ENCODE measurements at regions not wholly inside any gene's neighbourhood (a gene's known extent, or its start where the extent isn't known, plus 50 kb on each side); places are given as distances from the start of the nearest gene placed in this dataset.

GRCh38 chr12:91994208-91994797 is 151.3 kb downstream of the BTG1 start:
- no peak overlapping the region for H3K4me3 ChIP-seq (ENCODE audit: low read depth, low read length)
- no peaks in the 10 kb centered on the region for H3K36me3 ChIP-seq (ENCODE audit: control insufficient read depth, insufficient read depth, low read length)
- no peak for DNase-seq (ENCODE audit: low read depth)
- TF ChIP-seq CTCF (IDR thresholded peaks at IDR 0.05; ENCODE audit: insufficient read depth, low read length, poor library complexity, severe bottlenecking) = no peak
- no peaks in the 10 kb centered on the region for H3K27me3 ChIP-seq (ENCODE audit: control insufficient read depth, insufficient read depth, low read length)

GRCh38 chr12:91993287-91994017 is 152.2 kb downstream of the BTG1 start:
- no peak for TF ChIP-seq CTCF (IDR thresholded peaks at IDR 0.05; ENCODE audit: insufficient read depth, low read length, poor library complexity, severe bottlenecking)

GRCh38 chr12:91991399-91992187 is 154.1 kb downstream of the BTG1 start:
- no peak overlapping the region for H3K4me3 ChIP-seq (ENCODE audit: low read depth, low read length)
- H3K36me3 ChIP-seq (ENCODE audit: control insufficient read depth, insufficient read depth, low read length) = no peaks in the 10 kb centered on the region
- no peak for DNase-seq (ENCODE audit: low read depth)
- TF ChIP-seq CTCF (IDR thresholded peaks at IDR 0.05; ENCODE audit: insufficient read depth, low read length, poor library complexity, severe bottlenecking) = no peak
- H3K27me3 ChIP-seq (ENCODE audit: control insufficient read depth, insufficient read depth, low read length) = no peaks in the 10 kb centered on the region

More at GRCh38 chr12:91993287-91994017, 152.2 kb downstream of the BTG1 start:
- H3K4me3 ChIP-seq (ENCODE audit: low read depth, low read length) = no peak overlapping the region
- no peaks in the 10 kb centered on the region for H3K36me3 ChIP-seq (ENCODE audit: control insufficient read depth, insufficient read depth, low read length)
- DNase-seq (ENCODE audit: low read depth) = no peak
- H3K27me3 ChIP-seq (ENCODE audit: control insufficient read depth, insufficient read depth, low read length) = no peaks in the 10 kb centered on the region

GRCh38 chr12:91990525-91990924 is 155.1 kb downstream of the BTG1 start:
- no peaks in the 10 kb centered on the region for H3K36me3 ChIP-seq (ENCODE audit: control insufficient read depth, insufficient read depth, low read length)

GRCh38 chr12:91989143-91989542 is 156.5 kb downstream of the BTG1 start:
- Histone ChIP-seq H3K36me3 (ENCODE audit: control insufficient read depth, insufficient read depth, low read length) (no peaks in the 10 kb centered on the region), H3K27me3 (ENCODE audit: control insufficient read depth, insufficient read depth, low read length) (no peaks in the 10 kb centered on the region), H3K4me3 (ENCODE audit: low read depth, low read length) (no peak overlapping the region)
- TF ChIP-seq CTCF (IDR thresholded peaks at IDR 0.05; ENCODE audit: insufficient read depth, low read length, poor library complexity, severe bottlenecking) = no peak
- no peak for DNase-seq (ENCODE audit: low read depth)

More at GRCh38 chr12:91990525-91990924, 155.1 kb downstream of the BTG1 start:
- no peak for TF ChIP-seq CTCF (IDR thresholded peaks at IDR 0.05; ENCODE audit: insufficient read depth, low read length, poor library complexity, severe bottlenecking)
- H3K4me3 ChIP-seq (ENCODE audit: low read depth, low read length) = no peak overlapping the region
- no peak for DNase-seq (ENCODE audit: low read depth)
- no peaks in the 10 kb centered on the region for H3K27me3 ChIP-seq (ENCODE audit: control insufficient read depth, insufficient read depth, low read length)
